Neural cell (in vitro differentiated cells): ENCODE measurements at regions not wholly inside any gene's neighbourhood (a gene's known extent, or its start where the extent isn't known, plus 50 kb on each side); places are given as distances from the start of the nearest gene placed in this dataset.

Source experiments
- H2AFZ ChIP-seq: fragments of 200-600, 300-800 bp; sonication (generic), shearing (Covaris generic); 2 replicates; pipeline ENCODE4 v1.6.0; 2014; ENCODE audit warnings: low read depth, mild to moderate bottlenecking, antibody characterized with exemption, low read length, moderate library complexity
- H3F3A ChIP-seq: fragments of 200-600 bp; shearing (Covaris generic); 2 replicates; pipeline ENCODE4 v1.6.1; 2016; ENCODE audit warnings: mild to moderate bottlenecking, moderate library complexity, mixed read lengths, antibody characterized with exemption, low read length; ENCODE audit not compliant: insufficient read depth, poor library complexity, severe bottlenecking
- H3K27ac ChIP-seq: fragments of 200-600, 300-800 bp; sonication (generic), shearing (Covaris generic); 2 replicates; pipeline ENCODE4 v1.5.1; 2014; ENCODE audit warnings: mild to moderate bottlenecking, low read length, moderate library complexity
- H3K27me3 ChIP-seq: fragments of 300-800, 200-600 bp; sonication (generic), shearing (Covaris generic); 2 replicates; pipeline ENCODE4 v1.6.0; 2014; ENCODE audit warnings: mild to moderate bottlenecking, low read depth, low read length, moderate library complexity; ENCODE audit not compliant: insufficient read depth
- H3K36me3 ChIP-seq: fragments of 300-800, 200-600 bp; sonication (generic), shearing (Covaris generic); 2 replicates; pipeline ENCODE4 v1.5.1; 2014; ENCODE audit warnings: mild to moderate bottlenecking, antibody characterized with exemption, low read length, moderate library complexity; ENCODE audit not compliant: insufficient read depth
- H3K4me2 ChIP-seq: fragments of 300-800, 200-600 bp; sonication (generic), shearing (Covaris generic); 2 replicates; pipeline ENCODE4 v1.6.0; 2014; ENCODE audit warnings: mild to moderate bottlenecking, low read length
- H3K4me3 ChIP-seq: fragments of 300-800, 200-600 bp; sonication (generic), shearing (Covaris generic); 2 replicates; pipeline ENCODE4 v1.5.1; 2014; ENCODE audit warnings: mild to moderate bottlenecking, low read length, moderate library complexity
- H3K79me2 ChIP-seq: fragments of 200-600 bp; shearing (Covaris generic); replicated peaks from 2 replicates; pipeline ENCODE4 v1.6.0; 2014; ENCODE audit warnings: mild to moderate bottlenecking, low read length, moderate library complexity; ENCODE audit not compliant: insufficient read depth
- H3K9ac ChIP-seq: fragments of 300-800, 200-600 bp; sonication (generic), shearing (Covaris generic); 2 replicates; pipeline ENCODE4 v1.6.1; 2016; ENCODE audit warnings: mild to moderate bottlenecking, low read length, mixed read lengths
- H3K9me2 ChIP-seq: fragments of 200-600 bp; shearing (Covaris generic); 2 replicates; pipeline ENCODE4 v1.6.1; 2016; ENCODE audit warnings: mild to moderate bottlenecking, low read length, mixed read lengths; ENCODE audit not compliant: insufficient read depth
- H3K9me3 ChIP-seq: fragments of 200-600, 300-800 bp; sonication (generic), shearing (Covaris generic); 2 replicates; pipeline ENCODE4 v1.6.1; 2016; ENCODE audit warnings: mild to moderate bottlenecking, mixed run types, low read length, moderate library complexity, mixed read lengths
- H4K20me1 ChIP-seq: fragments of 200-600 bp; shearing (Covaris generic); 2 replicates; pipeline ENCODE4 v1.6.1; 2016; ENCODE audit warnings: mild to moderate bottlenecking, mixed run types; ENCODE audit not compliant: insufficient read depth
- CTCF ChIP-seq: fragments of 450-650 bp; IDR thresholded peaks from 2 replicates; pipeline ENCODE4 v1.5.1; 2014; ENCODE audit warnings: antibody characterized with exemption, mild to moderate bottlenecking, moderate library complexity; ENCODE audit not compliant: poor library complexity, severe bottlenecking
- EP300 ChIP-seq: fragments of 450-650 bp; conservative IDR thresholded peaks from 2 replicates; pipeline ENCODE4 v1.6.1; 2014; ENCODE audit warnings: antibody characterized with exemption, mild to moderate bottlenecking, moderate library complexity; ENCODE audit not compliant: poor library complexity, severe bottlenecking
- EZH2 ChIP-seq: fragments of 200-600, 300-800 bp; shearing (Covaris generic), sonication (generic); IDR thresholded peaks from 2 replicates; pipeline ENCODE4 v1.6.1; 2014; ENCODE audit warnings: antibody characterized with exemption, low read length, borderline replicate concordance, mild to moderate bottlenecking; ENCODE audit not compliant: insufficient read depth, poor library complexity, severe bottlenecking
- MXI1 ChIP-seq: fragments of 450-650 bp; conservative IDR thresholded peaks from 2 replicates; pipeline ENCODE4 v1.6.1; 2014; ENCODE audit warnings: antibody characterized with exemption, mild to moderate bottlenecking; ENCODE audit not compliant: poor library complexity, severe bottlenecking
- POLR2AphosphoS5 ChIP-seq: IDR thresholded peaks from 2 replicates; pipeline ENCODE4 v1.6.1; 2012
- RAD21 ChIP-seq: fragments of 450-650 bp; conservative IDR thresholded peaks from 2 replicates; pipeline ENCODE4 v1.6.1; 2014; ENCODE audit warnings: antibody characterized with exemption, mild to moderate bottlenecking, moderate library complexity
- REST ChIP-seq: IDR thresholded peaks from 2 replicates; pipeline ENCODE4 v1.6.1; 2012; ENCODE audit warnings: borderline replicate concordance
- SMC3 ChIP-seq: fragments of 450-650 bp; conservative IDR thresholded peaks from 2 replicates; pipeline ENCODE4 v1.6.1; 2014; ENCODE audit warnings: antibody characterized with exemption, mild to moderate bottlenecking, moderate library complexity; ENCODE audit not compliant: poor library complexity
- TAF1 ChIP-seq: IDR thresholded peaks from 2 replicates; pipeline ENCODE4 v1.6.1; 2012; ENCODE audit warnings: low read depth

- Histone ChIP-seq H3K9ac (no peak overlapping the region), H3K4me2 (no peak overlapping the region), H3K4me3 (no peak overlapping the region), H3K79me2 (no peaks in the 10 kb centered on the region), H3F3A (no peaks in the 10 kb centered on the region), H3K36me3 (no peaks in the 10 kb centered on the region), H3K9me3 (no peaks in the 10 kb centered on the region), H3K27me3 (no peaks in the 10 kb centered on the region), H2AFZ (no peak overlapping the region), H3K9me2 (no peaks in the 10 kb centered on the region), H3K27ac (no peak overlapping the region), H4K20me1 (no peaks in the 10 kb centered on the region)
- TF ChIP-seq EZH2 (no peak), MXI1 (no peak), TAF1 (no peak), SMC3 (no peak), REST (no peak), EP300 (no peak), RAD21 (no peak), POLR2AphosphoS5 (no peak), CTCF (no peak)
Measured at GRCh38 chr4:65242156-65242846, 428.0 kb downstream of the EPHA5 start.

- Histone ChIP-seq H3K27me3 (no peaks in the 10 kb centered on the region), H3K27ac (no peak overlapping the region), H3K9ac (no peak overlapping the region), H3K9me2 (no peaks in the 10 kb centered on the region), H3K9me3 (no peaks in the 10 kb centered on the region), H3F3A (no peaks in the 10 kb centered on the region), H4K20me1 (no peaks in the 10 kb centered on the region), H3K4me3 (no peak overlapping the region), H3K36me3 (no peaks in the 10 kb centered on the region), H3K4me2 (no peak overlapping the region), H2AFZ (no peak overlapping the region), H3K79me2 (no peaks in the 10 kb centered on the region)
- TF ChIP-seq EP300 (no peak), MXI1 (no peak), EZH2 (no peak), RAD21 (no peak), CTCF (no peak), SMC3 (no peak)
Measured at GRCh38 chr4:65241257-65241997, 428.9 kb downstream of the EPHA5 start.
